ENCODE measurements at regions not wholly inside any gene's neighbourhood (a gene's known extent, or its start where the extent isn't known, plus 50 kb on each side); places are given as distances from the start of the nearest gene placed in this dataset.

GRCh38 chr11:39459606-39460005 is 1999.8 kb downstream of the LRRC4C start (continued):
- TF ChIP-seq ZSCAN5A (CRISPR knock-in tag; IDR thresholded peaks at IDR 0.05; ENCODE audit: borderline replicate concordance) (no peak), CTCF (CRISPR knock-in tag; IDR thresholded peaks at IDR 0.05) (no peak), ZNF574 (CRISPR knock-in tag; IDR thresholded peaks at IDR 0.05) (no peak), JUND (CRISPR knock-in tag; IDR thresholded peaks at IDR 0.05) (no peak)
- TF ChIP-seq, protein P1, sequence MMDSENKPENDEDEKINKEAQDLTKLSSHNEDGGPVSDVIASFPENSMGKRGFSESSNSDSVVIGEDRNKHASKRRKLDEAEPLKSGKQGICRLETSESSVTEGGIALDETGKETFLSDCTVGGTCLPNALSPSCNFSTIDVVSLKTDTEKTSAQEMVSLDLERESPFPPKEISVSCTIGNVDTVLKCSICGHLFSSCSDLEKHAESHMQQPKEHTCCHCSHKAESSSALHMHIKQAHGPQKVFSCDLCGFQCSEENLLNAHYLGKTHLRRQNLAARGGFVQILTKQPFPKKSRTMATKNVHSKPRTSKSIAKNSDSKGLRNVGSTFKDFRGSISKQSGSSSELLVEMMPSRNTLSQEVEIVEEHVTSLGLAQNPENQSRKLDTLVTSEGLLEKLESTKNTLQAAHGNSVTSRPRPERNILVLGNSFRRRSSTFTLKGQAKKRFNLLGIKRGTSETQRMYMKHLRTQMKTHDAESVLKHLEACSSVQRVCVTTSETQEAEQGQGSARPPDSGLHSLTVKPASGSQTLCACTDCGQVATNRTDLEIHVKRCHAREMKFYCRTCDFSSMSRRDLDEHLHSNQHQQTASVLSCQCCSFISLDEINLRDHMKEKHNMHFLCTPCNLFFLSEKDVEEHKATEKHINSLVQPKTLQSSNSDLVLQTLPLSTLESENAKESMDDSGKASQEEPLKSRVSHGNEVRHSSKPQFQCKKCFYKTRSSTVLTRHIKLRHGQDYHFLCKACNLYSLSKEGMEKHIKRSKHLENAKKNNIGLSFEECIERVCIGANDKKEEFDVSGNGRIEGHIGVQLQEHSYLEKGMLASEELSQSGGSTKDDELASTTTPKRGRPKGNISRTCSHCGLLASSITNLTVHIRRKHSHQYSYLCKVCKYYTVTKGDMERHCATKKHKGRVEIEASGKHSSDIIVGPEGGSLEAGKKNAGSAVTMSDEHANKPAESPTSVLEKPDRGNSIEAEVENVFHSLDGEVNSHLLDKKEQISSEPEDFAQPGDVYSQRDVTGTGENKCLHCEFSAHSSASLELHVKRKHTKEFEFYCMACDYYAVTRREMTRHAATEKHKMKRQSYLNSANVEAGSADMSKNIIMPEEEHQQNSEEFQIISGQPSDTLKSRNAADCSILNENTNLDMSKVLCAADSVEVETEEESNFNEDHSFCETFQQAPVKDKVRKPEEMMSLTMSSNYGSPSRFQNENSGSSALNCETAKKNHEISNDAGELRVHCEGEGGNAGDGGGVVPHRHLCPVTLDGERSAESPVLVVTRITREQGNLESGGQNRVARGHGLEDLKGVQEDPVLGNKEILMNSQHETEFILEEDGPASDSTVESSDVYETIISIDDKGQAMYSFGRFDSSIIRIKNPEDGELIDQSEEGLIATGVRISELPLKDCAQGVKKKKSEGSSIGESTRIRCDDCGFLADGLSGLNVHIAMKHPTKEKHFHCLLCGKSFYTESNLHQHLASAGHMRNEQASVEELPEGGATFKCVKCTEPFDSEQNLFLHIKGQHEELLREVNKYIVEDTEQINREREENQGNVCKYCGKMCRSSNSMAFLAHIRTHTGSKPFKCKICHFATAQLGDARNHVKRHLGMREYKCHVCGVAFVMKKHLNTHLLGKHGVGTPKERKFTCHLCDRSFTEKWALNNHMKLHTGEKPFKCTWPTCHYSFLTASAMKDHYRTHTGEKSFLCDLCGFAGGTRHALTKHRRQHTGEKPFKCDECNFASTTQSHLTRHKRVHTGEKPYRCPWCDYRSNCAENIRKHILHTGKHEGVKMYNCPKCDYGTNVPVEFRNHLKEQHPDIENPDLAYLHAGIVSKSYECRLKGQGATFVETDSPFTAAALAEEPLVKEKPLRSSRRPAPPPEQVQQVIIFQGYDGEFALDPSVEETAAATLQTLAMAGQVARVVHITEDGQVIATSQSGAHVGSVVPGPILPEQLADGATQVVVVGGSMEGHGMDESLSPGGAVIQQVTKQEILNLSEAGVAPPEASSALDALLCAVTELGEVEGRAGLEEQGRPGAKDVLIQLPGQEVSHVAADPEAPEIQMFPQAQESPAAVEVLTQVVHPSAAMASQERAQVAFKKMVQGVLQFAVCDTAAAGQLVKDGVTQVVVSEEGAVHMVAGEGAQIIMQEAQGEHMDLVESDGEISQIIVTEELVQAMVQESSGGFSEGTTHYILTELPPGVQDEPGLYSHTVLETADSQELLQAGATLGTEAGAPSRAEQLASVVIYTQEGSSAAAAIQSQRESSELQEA (CRISPR knock-in tag; IDR thresholded peaks at IDR 0.05; ENCODE audit: not compliant biosample characterization): no peak

All from HepG2 (cell line).